Osteoblast (primary cell): ENCODE measurements at regions not wholly inside any gene's neighbourhood (a gene's known extent, or its start where the extent isn't known, plus 50 kb on each side); places are given as distances from the start of the nearest gene placed in this dataset.

ENCODE experiments used
- DNase-seq: peaks from one replicate; pipeline ENCODE4 v3.0.0; 2011; ENCODE audit warnings: low spot score, mixed read lengths; ENCODE audit not compliant: insufficient read length; ENCODE audit errors: missing footprints
- H2AFZ ChIP-seq: 2 replicates; pipeline ENCODE4 v1.6.0; 2011; ENCODE audit warnings: mild to moderate bottlenecking, low read length
- H3K27ac ChIP-seq: 2 replicates; pipeline ENCODE4 v1.5.1; 2011; ENCODE audit warnings: mild to moderate bottlenecking, low read depth, low read length, moderate library complexity
- H3K27me3 ChIP-seq: 2 replicates; pipeline ENCODE4 v1.6.0; 2012; ENCODE audit warnings: mild to moderate bottlenecking, control low read depth, inconsistent platforms, low read length, moderate library complexity; ENCODE audit not compliant: insufficient read depth
- H3K36me3 ChIP-seq: 2 replicates; pipeline ENCODE4 v1.5.1; 2011; ENCODE audit warnings: mild to moderate bottlenecking, low read length, control low read depth, moderate library complexity; ENCODE audit not compliant: insufficient read depth
- H3K4me1 ChIP-seq: 2 replicates; pipeline ENCODE4 v1.5.1; 2011; ENCODE audit warnings: mild to moderate bottlenecking, low read length, control low read depth, moderate library complexity; ENCODE audit not compliant: insufficient read depth
- H3K4me2 ChIP-seq: 2 replicates; pipeline ENCODE4 v1.6.0; 2011; ENCODE audit warnings: mild to moderate bottlenecking, low read length; ENCODE audit not compliant: insufficient read depth
- H3K4me3 ChIP-seq: fragments of 200-600 bp; sonication (generic); 3 replicates; pipeline ENCODE4 v1.5.1; 2012; ENCODE audit warnings: mild to moderate bottlenecking, low read length, inconsistent platforms; ENCODE audit not compliant: insufficient read depth
- H3K79me2 ChIP-seq: 2 replicates; pipeline ENCODE4 v1.6.0; 2012; ENCODE audit warnings: mild to moderate bottlenecking, low read length, control low read depth, inconsistent platforms; ENCODE audit not compliant: insufficient read depth
- H3K9me3 ChIP-seq: 2 replicates; pipeline ENCODE4 v1.5.1; 2011; ENCODE audit warnings: low read depth, low read length, control low read depth
- H4K20me1 ChIP-seq: 2 replicates; pipeline ENCODE4 v1.6.0; 2012; ENCODE audit warnings: mild to moderate bottlenecking, low read length, control low read depth; ENCODE audit not compliant: insufficient read depth
- CTCF ChIP-seq: IDR thresholded peaks from 2 replicates; pipeline ENCODE4 v1.5.1; 2011; ENCODE audit warnings: mild to moderate bottlenecking, low read depth, low read length, moderate library complexity; ENCODE audit errors: extremely low read depth

DNA sequence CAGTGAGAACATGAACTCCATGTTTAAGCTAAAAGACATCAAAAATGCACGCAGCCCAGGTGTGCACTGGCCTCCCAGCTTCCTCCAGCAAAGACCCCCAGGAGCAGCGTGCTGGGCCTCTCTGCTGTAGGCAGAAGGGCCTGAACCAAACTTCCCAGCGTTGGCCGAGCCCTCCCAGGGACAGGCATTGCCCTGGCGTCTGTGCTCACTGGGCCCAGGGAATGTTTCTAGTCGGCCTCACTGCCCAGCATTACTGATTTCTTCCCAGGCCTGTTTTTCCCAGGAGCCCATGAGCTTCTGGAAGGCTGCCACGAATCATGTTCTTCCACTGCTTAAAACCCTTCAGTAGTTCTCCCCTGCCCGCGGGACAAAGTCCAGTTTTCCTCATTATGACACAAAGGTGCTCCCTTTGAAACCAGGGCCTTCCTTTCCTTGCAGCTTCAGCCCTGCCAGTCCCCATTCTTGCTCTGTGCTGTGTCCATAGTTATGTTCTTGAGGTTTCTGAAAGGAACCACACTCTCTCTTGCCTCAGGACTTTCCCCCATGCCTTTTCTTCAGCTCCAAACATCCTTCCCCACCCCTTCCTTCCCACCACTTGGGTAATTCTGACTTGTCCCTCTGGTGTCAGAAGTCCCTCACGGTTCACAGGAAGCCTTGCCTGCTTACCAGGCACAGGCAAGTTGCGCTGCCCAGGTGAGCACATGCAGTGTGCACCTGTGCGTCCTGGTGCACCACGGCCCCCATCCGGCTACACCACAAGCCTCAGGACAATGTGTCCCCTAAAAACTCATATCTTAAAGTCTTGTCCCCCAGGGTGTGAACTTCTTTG lies 93.4 kb upstream of the ENPP6 start:
- Histone ChIP-seq H3K9me3 (no peaks in the 10 kb centered on the region), H3K79me2 (no peaks in the 10 kb centered on the region), H4K20me1 (no peaks in the 10 kb centered on the region), H3K4me3 (no peak overlapping the region), H3K4me2 (no peak overlapping the region), H2AFZ (peak overlapping the region; percentile 82), H3K27ac (no peak overlapping the region), H3K4me1 (no peaks in the 10 kb centered on the region), H3K36me3 (no peaks in the 10 kb centered on the region), H3K27me3 (no peaks in the 10 kb centered on the region)
- no peak for DNase-seq
- TF ChIP-seq CTCF, result no peak

GRCh38 chr4:184310171-184310567 lies 92.5 kb upstream of the ENPP6 start:
- Histone ChIP-seq H4K20me1 (no peaks in the 10 kb centered on the region), H3K9me3 (no peaks in the 10 kb centered on the region), H3K4me2 (no peak overlapping the region), H3K4me3 (no peak overlapping the region), H3K27ac (no peak overlapping the region), H3K79me2 (no peaks in the 10 kb centered on the region), H3K4me1 (no peaks in the 10 kb centered on the region), H3K27me3 (no peaks in the 10 kb centered on the region), H3K36me3 (no peaks in the 10 kb centered on the region), H2AFZ (peak overlapping the region; percentile 82)
- no peak for DNase-seq
- TF ChIP-seq CTCF, result peak; percentile 10

GRCh38 chr4:184309241-184310170 lies 91.8 kb upstream of the ENPP6 start:
- no peak for TF ChIP-seq CTCF
- Histone ChIP-seq H3K4me2 (no peak overlapping the region), H2AFZ (no peak overlapping the region), H3K4me1 (no peaks in the 10 kb centered on the region), H3K27me3 (no peaks in the 10 kb centered on the region), H3K36me3 (no peaks in the 10 kb centered on the region), H3K4me3 (no peak overlapping the region), H3K9me3 (no peaks in the 10 kb centered on the region), H3K27ac (no peak overlapping the region), H3K79me2 (no peaks in the 10 kb centered on the region), H4K20me1 (no peaks in the 10 kb centered on the region)
- DNase-seq, result no peak

DNA sequence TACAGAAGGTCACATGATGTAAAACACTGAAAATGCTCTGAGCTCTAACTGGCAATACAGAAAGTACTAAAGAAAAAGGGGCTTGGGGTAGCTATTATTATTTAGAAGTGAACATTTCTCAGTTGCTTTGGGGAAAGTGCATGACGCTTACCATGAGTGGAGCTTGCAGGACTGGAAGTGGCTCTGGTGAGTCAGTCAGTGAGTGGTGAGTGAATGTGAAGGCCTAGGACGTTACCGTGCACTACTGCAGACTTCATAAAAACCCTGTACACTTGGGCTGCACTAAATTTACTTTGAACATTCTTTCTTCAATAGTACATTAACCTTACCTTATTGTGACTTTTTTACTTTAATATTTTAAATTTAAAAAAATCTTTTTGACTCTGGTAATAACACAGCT lies 89.3 kb upstream of the ENPP6 start:
- H3K4me1 ChIP-seq, result no peaks in the 10 kb centered on the region
- H3K4me3 ChIP-seq, result no peak overlapping the region
- no peak overlapping the region for H3K27ac ChIP-seq
- TF ChIP-seq CTCF, result no peak
- H4K20me1 ChIP-seq, result no peaks in the 10 kb centered on the region
- H3K27me3 ChIP-seq, result no peaks in the 10 kb centered on the region
- H3K4me2 ChIP-seq, result no peak overlapping the region
- DNase-seq, result peak; percentile 73
- H3K79me2 ChIP-seq, result no peaks in the 10 kb centered on the region
- peak overlapping the region; percentile 47 for H2AFZ ChIP-seq
- H3K9me3 ChIP-seq, result no peaks in the 10 kb centered on the region
- H3K36me3 ChIP-seq, result no peaks in the 10 kb centered on the region
